Lower leg skin (tissue), 3 donors: ENCODE measurements at regions not wholly inside any gene's neighbourhood (a gene's known extent, or its start where the extent isn't known, plus 50 kb on each side); places are given as distances from the start of the nearest gene placed in this dataset.

Source experiments
- POLR2A ChIP-seq, 2 donors: fragments of 450-650 bp; IDR thresholded peaks; one replicate each; pipeline ENCODE4 v1.6.1; 2016 to 2017; ENCODE audit warnings: antibody characterized with exemption in 2 of 2, mild to moderate bottlenecking in 1 of 2, moderate library complexity in 1 of 2
- TF ChIP-seq, protein P1 (sequence below), 3 donors: fragments of 450-650 bp; IDR thresholded peaks; one replicate each; pipeline ENCODE4 v1.5.1; 2016; ENCODE audit warnings: antibody characterized with exemption in 3 of 3, mild to moderate bottlenecking in 3 of 3, moderate library complexity in 2 of 3

DNA sequence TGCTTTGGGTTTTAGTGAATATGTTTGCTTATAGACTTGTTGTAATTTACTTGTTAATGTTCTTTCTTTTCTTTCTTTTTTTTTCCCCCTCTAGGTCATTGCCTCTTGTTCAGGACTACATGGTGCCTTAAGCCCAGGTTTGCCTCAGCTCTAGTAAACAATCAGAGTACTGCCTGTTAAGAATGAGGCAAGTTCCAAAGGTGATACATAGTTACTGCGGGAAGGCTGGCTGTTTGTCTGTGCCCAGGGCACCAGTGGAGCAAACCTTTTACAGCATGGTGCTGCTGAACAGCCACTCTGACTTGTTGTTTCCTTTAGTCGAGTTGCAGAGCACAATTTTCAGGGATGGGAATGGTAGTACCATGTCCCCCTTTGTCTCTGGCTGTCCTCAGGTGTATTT lies 517.2 kb downstream of the NYAP2 start:
- TF ChIP-seq, protein P1, sequence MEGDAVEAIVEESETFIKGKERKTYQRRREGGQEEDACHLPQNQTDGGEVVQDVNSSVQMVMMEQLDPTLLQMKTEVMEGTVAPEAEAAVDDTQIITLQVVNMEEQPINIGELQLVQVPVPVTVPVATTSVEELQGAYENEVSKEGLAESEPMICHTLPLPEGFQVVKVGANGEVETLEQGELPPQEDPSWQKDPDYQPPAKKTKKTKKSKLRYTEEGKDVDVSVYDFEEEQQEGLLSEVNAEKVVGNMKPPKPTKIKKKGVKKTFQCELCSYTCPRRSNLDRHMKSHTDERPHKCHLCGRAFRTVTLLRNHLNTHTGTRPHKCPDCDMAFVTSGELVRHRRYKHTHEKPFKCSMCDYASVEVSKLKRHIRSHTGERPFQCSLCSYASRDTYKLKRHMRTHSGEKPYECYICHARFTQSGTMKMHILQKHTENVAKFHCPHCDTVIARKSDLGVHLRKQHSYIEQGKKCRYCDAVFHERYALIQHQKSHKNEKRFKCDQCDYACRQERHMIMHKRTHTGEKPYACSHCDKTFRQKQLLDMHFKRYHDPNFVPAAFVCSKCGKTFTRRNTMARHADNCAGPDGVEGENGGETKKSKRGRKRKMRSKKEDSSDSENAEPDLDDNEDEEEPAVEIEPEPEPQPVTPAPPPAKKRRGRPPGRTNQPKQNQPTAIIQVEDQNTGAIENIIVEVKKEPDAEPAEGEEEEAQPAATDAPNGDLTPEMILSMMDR (IDR thresholded peaks at IDR 0.05): no peak
- no peak for TF ChIP-seq POLR2A (IDR thresholded peaks at IDR 0.05)
